ENCODE measurements at regions not wholly inside any gene's neighbourhood (a gene's known extent, or its start where the extent isn't known, plus 50 kb on each side); places are given as distances from the start of the nearest gene placed in this dataset.
"Not testable (repeated sequence)": the region's sequence is repeated elsewhere in the genome, so short reads cannot be mapped to it uniquely, and the experiment has no call there.

- Mint-ChIP-seq H3K4me3 (no peak overlapping the region), H3K27me3 (no peaks in the 10 kb centered on the region), H3K27ac (no peak overlapping the region), H3K4me1 (no peaks in the 10 kb centered on the region), H3K36me3 (no peaks in the 10 kb centered on the region), H3K9me3 (no peaks in the 10 kb centered on the region)
- no peak for DNase-seq
- CTCF ChIA-PET: no interaction called here
Measured at GRCh38 chr4:12499693-12500092, 984.4 kb downstream of the RAB28 start.

- H3K36me3 Mint-ChIP-seq: no peaks in the 10 kb centered on the region
- H3K9me3 Mint-ChIP-seq: peaks cover 5% of the 10 kb centered on the region
- H3K4me3 Mint-ChIP-seq: no peak overlapping the region
- no peaks in the 10 kb centered on the region for H3K27me3 Mint-ChIP-seq
- DNase-seq: no peak
- H3K27ac Mint-ChIP-seq: no peak overlapping the region
- CTCF ChIA-PET: no interaction called here
- no peaks in the 10 kb centered on the region for H3K4me1 Mint-ChIP-seq
Measured at GRCh38 chr4:12495211-12495610, 988.9 kb downstream of the RAB28 start.

- no peak for DNase-seq
- Mint-ChIP-seq H3K27ac (no peak overlapping the region), H3K4me1 (no peaks in the 10 kb centered on the region), H3K36me3 (no peaks in the 10 kb centered on the region), H3K9me3 (peaks cover 11% of the 10 kb centered on the region), H3K27me3 (no peaks in the 10 kb centered on the region), H3K4me3 (no peak overlapping the region)
- CTCF ChIA-PET: no interaction called here
Measured at GRCh38 chr4:12492730-12493393, 991.3 kb downstream of the RAB28 start.

- Mint-ChIP-seq H3K27me3 (no peaks in the 10 kb centered on the region), H3K4me3 (no peak overlapping the region), H3K27ac (no peak overlapping the region), H3K4me1 (no peaks in the 10 kb centered on the region), H3K9me3 (peaks cover 24% of the 10 kb centered on the region), H3K36me3 (no peaks in the 10 kb centered on the region)
- DNase-seq: no peak
- CTCF ChIA-PET: no interaction called here
Measured at GRCh38 chr4:12488672-12489071, 995.5 kb downstream of the RAB28 start.

- H3K27ac Mint-ChIP-seq: no peak overlapping the region
- CTCF ChIA-PET: no interaction called here
- H3K4me1 Mint-ChIP-seq: no peaks in the 10 kb centered on the region
- peaks cover 21% of the 10 kb centered on the region for H3K9me3 Mint-ChIP-seq
- no peak overlapping the region for H3K4me3 Mint-ChIP-seq
- H3K27me3 Mint-ChIP-seq: no peaks in the 10 kb centered on the region
- H3K36me3 Mint-ChIP-seq: no peaks in the 10 kb centered on the region
- DNase-seq: no peak
Measured at GRCh38 chr4:12487000-12487399, 997.1 kb downstream of the RAB28 start.

GRCh38 chr4:12472087-12472486 is 1012.1 kb downstream of the RAB28 start:
- H3K9me3 Mint-ChIP-seq: peaks cover 14% of the 10 kb centered on the region
- H3K36me3 Mint-ChIP-seq: no peaks in the 10 kb centered on the region
- no peak for DNase-seq
- CTCF ChIA-PET: no interaction called here
- H3K27ac Mint-ChIP-seq: no peak overlapping the region
- H3K27me3 Mint-ChIP-seq: no peaks in the 10 kb centered on the region
- no peak overlapping the region for H3K4me3 Mint-ChIP-seq
- H3K4me1 Mint-ChIP-seq: no peaks in the 10 kb centered on the region

GRCh38 chr4:12471193-12471592 is 1012.9 kb downstream of the RAB28 start:
- H3K36me3 Mint-ChIP-seq: no peaks in the 10 kb centered on the region
- DNase-seq: no peak
- H3K4me3 Mint-ChIP-seq: no peak overlapping the region
- peaks cover 14% of the 10 kb centered on the region for H3K9me3 Mint-ChIP-seq
- H3K27ac Mint-ChIP-seq: no peak overlapping the region
- CTCF ChIA-PET: no interaction called here
- no peaks in the 10 kb centered on the region for H3K4me1 Mint-ChIP-seq
- H3K27me3 Mint-ChIP-seq: no peaks in the 10 kb centered on the region

- H3K4me1 Mint-ChIP-seq, DNase-seq, H3K27ac Mint-ChIP-seq, H3K27me3 Mint-ChIP-seq, H3K36me3 Mint-ChIP-seq, CTCF ChIA-PET, H3K4me3 Mint-ChIP-seq: not testable (repeated sequence)
- peaks cover 19% of the 10 kb centered on the region for H3K9me3 Mint-ChIP-seq
Measured at GRCh38 chr4:12461576-12461975, 1022.6 kb downstream of the RAB28 start.

GRCh38 chr4:12459126-12459525 is 1025.0 kb downstream of the RAB28 start:
- no peak overlapping the region for H3K27ac Mint-ChIP-seq
- no peaks in the 10 kb centered on the region for H3K4me1 Mint-ChIP-seq
- CTCF ChIA-PET: no interaction called here
- no peaks in the 10 kb centered on the region for H3K27me3 Mint-ChIP-seq
- no peak overlapping the region for H3K4me3 Mint-ChIP-seq
- no peak for DNase-seq
- H3K9me3 Mint-ChIP-seq: peaks cover 21% of the 10 kb centered on the region
- no peaks in the 10 kb centered on the region for H3K36me3 Mint-ChIP-seq

GRCh38 chr4:12458621-12459020 is 1025.5 kb downstream of the RAB28 start:
- Mint-ChIP-seq H3K36me3 (no peaks in the 10 kb centered on the region), H3K27me3 (no peaks in the 10 kb centered on the region), H3K4me1 (no peaks in the 10 kb centered on the region), H3K4me3 (no peak overlapping the region), H3K27ac (no peak overlapping the region), H3K9me3 (peaks cover 20% of the 10 kb centered on the region)
- CTCF ChIA-PET: no interaction called here
- no peak for DNase-seq

GRCh38 chr4:12452291-12452690 is 1023.6 kb upstream of the HS3ST1 start:
- Mint-ChIP-seq H3K4me1 (no peaks in the 10 kb centered on the region), H3K27ac (no peak overlapping the region), H3K4me3 (no peak overlapping the region), H3K9me3 (peaks cover 26% of the 10 kb centered on the region), H3K36me3 (no peaks in the 10 kb centered on the region), H3K27me3 (no peaks in the 10 kb centered on the region)
- no peak for DNase-seq
- CTCF ChIA-PET: no interaction called here

GRCh38 chr4:12447451-12447850 is 1018.8 kb upstream of the HS3ST1 start:
- Mint-ChIP-seq H3K4me1 (no peaks in the 10 kb centered on the region), H3K36me3 (no peaks in the 10 kb centered on the region), H3K4me3 (no peak overlapping the region), H3K9me3 (peaks cover 20% of the 10 kb centered on the region), H3K27me3 (no peaks in the 10 kb centered on the region), H3K27ac (no peak overlapping the region)
- DNase-seq: no peak
- CTCF ChIA-PET: no interaction called here

- H3K4me3 Mint-ChIP-seq: no peak overlapping the region
- no peaks in the 10 kb centered on the region for H3K36me3 Mint-ChIP-seq
- no peaks in the 10 kb centered on the region for H3K4me1 Mint-ChIP-seq
- DNase-seq: no peak
- peaks cover 17% of the 10 kb centered on the region for H3K9me3 Mint-ChIP-seq
- no peak overlapping the region for H3K27ac Mint-ChIP-seq
- CTCF ChIA-PET: no interaction called here
- H3K27me3 Mint-ChIP-seq: no peaks in the 10 kb centered on the region
Measured at GRCh38 chr4:12446657-12447185, 1018.0 kb upstream of the HS3ST1 start.

GRCh38 chr4:12446256-12446655 is 1017.6 kb upstream of the HS3ST1 start:
- DNase-seq: no peak
- Mint-ChIP-seq H3K4me1 (no peaks in the 10 kb centered on the region), H3K9me3 (peaks cover 14% of the 10 kb centered on the region), H3K27ac (no peak overlapping the region), H3K4me3 (no peak overlapping the region), H3K36me3 (no peaks in the 10 kb centered on the region), H3K27me3 (no peaks in the 10 kb centered on the region)
- CTCF ChIA-PET: no interaction called here

GRCh38 chr4:12445711-12446235 is 1017.1 kb upstream of the HS3ST1 start:
- Mint-ChIP-seq H3K36me3 (no peaks in the 10 kb centered on the region), H3K9me3 (peaks cover 12% of the 10 kb centered on the region), H3K27me3 (no peaks in the 10 kb centered on the region), H3K4me3 (no peak overlapping the region), H3K27ac (no peak overlapping the region), H3K4me1 (no peaks in the 10 kb centered on the region)
- CTCF ChIA-PET: no interaction called here
- no peak for DNase-seq

Measured in activated naive CD4-positive, alpha-beta T cell treated with anti-CD3 and anti-CD28 coated beads, Interleukin-2, amount 10 ng/mL, durations not matched to agents 7 days and 5 days (primary cell).